ENCODE measurements at regions not wholly inside any gene's neighbourhood (a gene's known extent, or its start where the extent isn't known, plus 50 kb on each side); places are given as distances from the start of the nearest gene placed in this dataset.

GRCh38 chr2:157176602-157177001 is 80.9 kb upstream of the GALNT5 start:
- Histone ChIP-seq H3K9me3 (ENCODE audit: control insufficient read depth in 4 of 4, insufficient read depth in 3 of 4, low read length in 3 of 4) (no peaks in the 10 kb centered on the region), H3K27ac (ENCODE audit: low read depth in 1 of 2, low read length in 1 of 2) (no peak overlapping the region), H3K27me3 (ENCODE audit: control insufficient read depth in 3 of 3, insufficient read depth in 3 of 3, low read length in 2 of 3) (no peaks in the 10 kb centered on the region), H3K4me3 (no peak overlapping the region), H3K36me3 (ENCODE audit: control insufficient read depth in 4 of 4, insufficient read depth in 4 of 4, low read length in 4 of 4) (no peaks in the 10 kb centered on the region), H3K9ac (ENCODE audit: insufficient read depth in 1 of 2, low read length in 2 of 2) (no peak overlapping the region), H3K4me1 (ENCODE audit: control insufficient read depth in 5 of 5, insufficient read depth in 5 of 5, low read length in 5 of 5) (peaks cover 0 to 3% (median 0%) of the 10 kb centered on the region in 5 donors)
- DNase-seq (no peak), ATAC-seq (ENCODE audit: insufficient read depth, low FRiP score) (no peak)
- 85 to 89% methylated on average over 3 of the region's 3 CpGs for WGBS, 2 donors
- no peak for TF ChIP-seq CTCF (IDR thresholded peaks at IDR 0.05; ENCODE audit: control extremely low read depth, extremely low read depth)

GRCh38 chr2:157178874-157179273 is 78.6 kb upstream of the GALNT5 start:
- Histone ChIP-seq H3K27ac (ENCODE audit: low read depth in 1 of 2, low read length in 1 of 2) (no peak overlapping the region), H3K27me3 (ENCODE audit: control insufficient read depth in 3 of 3, insufficient read depth in 3 of 3, low read length in 2 of 3) (no peaks in the 10 kb centered on the region), H3K4me3 (no peak overlapping the region), H3K9me3 (ENCODE audit: control insufficient read depth in 4 of 4, insufficient read depth in 3 of 4, low read length in 3 of 4) (no peaks in the 10 kb centered on the region), H3K36me3 (ENCODE audit: control insufficient read depth in 4 of 4, insufficient read depth in 4 of 4, low read length in 4 of 4) (no peaks in the 10 kb centered on the region), H3K4me1 (ENCODE audit: control insufficient read depth in 5 of 5, insufficient read depth in 5 of 5, low read length in 5 of 5) (peaks cover 0 to 3% (median 3%) of the 10 kb centered on the region in 5 donors), H3K9ac (ENCODE audit: insufficient read depth in 1 of 2, low read length in 2 of 2) (no peak overlapping the region)
- no peak for TF ChIP-seq CTCF (IDR thresholded peaks at IDR 0.05; ENCODE audit: control extremely low read depth, extremely low read depth)
- ATAC-seq (ENCODE audit: insufficient read depth, low FRiP score), result no peak
- no peak for DNase-seq

- Histone ChIP-seq H3K27me3 (ENCODE audit: control insufficient read depth in 3 of 3, insufficient read depth in 3 of 3, low read length in 2 of 3) (no peaks in the 10 kb centered on the region), H3K27ac (ENCODE audit: low read depth in 1 of 2, low read length in 1 of 2) (no peak overlapping the region), H3K36me3 (ENCODE audit: control insufficient read depth in 4 of 4, insufficient read depth in 4 of 4, low read length in 4 of 4) (no peaks in the 10 kb centered on the region), H3K9ac (ENCODE audit: insufficient read depth in 1 of 2, low read length in 2 of 2) (no peak overlapping the region), H3K9me3 (ENCODE audit: control insufficient read depth in 4 of 4, insufficient read depth in 3 of 4, low read length in 3 of 4) (no peaks in the 10 kb centered on the region), H3K4me1 (ENCODE audit: control insufficient read depth in 5 of 5, insufficient read depth in 5 of 5, low read length in 5 of 5) (peaks cover 0 to 3% (median 3%) of the 10 kb centered on the region in 5 donors), H3K4me3 (no peak overlapping the region)
- ATAC-seq (ENCODE audit: insufficient read depth, low FRiP score), result no peak
- 80 to 89% methylated on average over 4 of the region's 4 CpGs for WGBS, 2 donors
- no peak for TF ChIP-seq CTCF (IDR thresholded peaks at IDR 0.05; ENCODE audit: control extremely low read depth, extremely low read depth)
- DNase-seq, result no peak
Measured at GRCh38 chr2:157179324-157180105, 78.0 kb upstream of the GALNT5 start.

- TF ChIP-seq CTCF (IDR thresholded peaks at IDR 0.05; ENCODE audit: control extremely low read depth, extremely low read depth), result no peak
- Histone ChIP-seq H3K27ac (ENCODE audit: low read depth in 1 of 2, low read length in 1 of 2) (no peak overlapping the region), H3K9ac (ENCODE audit: insufficient read depth in 1 of 2, low read length in 2 of 2) (no peak overlapping the region), H3K9me3 (ENCODE audit: control insufficient read depth in 4 of 4, insufficient read depth in 3 of 4, low read length in 3 of 4) (no peaks in the 10 kb centered on the region), H3K4me1 (ENCODE audit: control insufficient read depth in 5 of 5, insufficient read depth in 5 of 5, low read length in 5 of 5) (peaks cover 0 to 3% (median 3%) of the 10 kb centered on the region in 5 donors), H3K27me3 (ENCODE audit: control insufficient read depth in 3 of 3, insufficient read depth in 3 of 3, low read length in 2 of 3) (no peaks in the 10 kb centered on the region), H3K4me3 (no peak overlapping the region), H3K36me3 (ENCODE audit: control insufficient read depth in 4 of 4, insufficient read depth in 4 of 4, low read length in 4 of 4) (no peaks in the 10 kb centered on the region)
- WGBS, 2 donors, result 83 to 89% methylated on average over 1 of the region's 1 CpG
- no peak for DNase-seq
- no peak for ATAC-seq (ENCODE audit: insufficient read depth, low FRiP score)
Measured at GRCh38 chr2:157180359-157180758, 77.1 kb upstream of the GALNT5 start.

All from lung (tissue), 11 donors.